Vagina (tissue), 2 donors: ENCODE measurements at regions not wholly inside any gene's neighbourhood (a gene's known extent, or its start where the extent isn't known, plus 50 kb on each side); places are given as distances from the start of the nearest gene placed in this dataset.

Experiments used
- DNase-seq, 2 donors: peaks; one replicate each; pipeline ENCODE4 v3.0.0-alpha.2; 2017; ENCODE audit errors: extremely low spot score in 2 of 2
- H3K27ac ChIP-seq: fragments of 200-600 bp; sonication (generic); one replicate; pipeline ENCODE4 v1.5.1; 2019
- H3K27me3 ChIP-seq: fragments of 200-600 bp; sonication (generic); one replicate; pipeline ENCODE4 v1.5.1; 2019
- H3K36me3 ChIP-seq, 2 donors: fragments of 200-600 bp; sonication (generic); one replicate each; pipeline ENCODE4 v1.5.1; 2017 to 2019
- H3K4me1 ChIP-seq: fragments of 200-600 bp; sonication (generic); one replicate; pipeline ENCODE4 v1.5.1; 2019
- H3K4me3 ChIP-seq, 2 donors: fragments of 200-600 bp; sonication (generic); 1 replicate in 1 of 2; 2 replicates in 1 of 2; pipeline ENCODE4 v1.5.1; 2016 to 2019
- H3K9me3 ChIP-seq: fragments of 200-600 bp; sonication (generic); one replicate; pipeline ENCODE4 v1.5.1; 2019
- CTCF ChIP-seq, 3 experiments: fragments of 450-650 bp in 2 of 3; fragments of 200-600 bp in 1 of 3; sonication (generic) in 1 of 3; IDR thresholded peaks; one replicate each; pipeline ENCODE4 v1.5.1; 2017 to 2019; ENCODE audit warnings: antibody characterized with exemption in 3 of 3, mild to moderate bottlenecking in 2 of 3, moderate library complexity in 2 of 3
- POLR2A ChIP-seq, 2 donors: fragments of 450-650 bp; IDR thresholded peaks; one replicate each; pipeline ENCODE4 v1.6.1; 2017; ENCODE audit warnings: antibody characterized with exemption in 2 of 2, mild to moderate bottlenecking in 2 of 2, moderate library complexity in 2 of 2
- POLR2AphosphoS5 ChIP-seq, 2 donors: sonication (generic); formaldehyde crosslinking; IDR thresholded peaks; one replicate each; pipeline ENCODE4 v1.9.0; 2017; ENCODE audit warnings: antibody characterized with exemption in 2 of 2, mild to moderate bottlenecking in 2 of 2, low read depth in 1 of 2; ENCODE audit not compliant: insufficient read depth in 1 of 2
- intact Hi-C: fragments of 100-400 bp; cut with DNase I; formaldehyde crosslinking; loops from one replicate; pipeline ENCODE4 v1.15.1; 2023

GRCh38 chr2:14684516-14684915, 52.0 kb downstream of the LRATD1 start:
- intact Hi-C loops: no loop called here
- H3K4me1 ChIP-seq: no peaks in the 10 kb centered on the region
- H3K4me3 ChIP-seq: no peak overlapping the region
- TF ChIP-seq CTCF (IDR thresholded peaks at IDR 0.05) (no peak), POLR2A (IDR thresholded peaks at IDR 0.05) (no peak), POLR2AphosphoS5 (IDR thresholded peaks at IDR 0.05; ENCODE audit: insufficient read depth in 1 of 2, low read depth in 1 of 2) (no peak)
- H3K9me3 ChIP-seq: no peaks in the 10 kb centered on the region
- H3K27me3 ChIP-seq: no peaks in the 10 kb centered on the region
- no peak overlapping the region for H3K27ac ChIP-seq
- H3K36me3 ChIP-seq: no peaks in the 10 kb centered on the region
- DNase-seq: no peak

- no peak overlapping the region for H3K27ac ChIP-seq
- no peaks in the 10 kb centered on the region for H3K36me3 ChIP-seq
- no peaks in the 10 kb centered on the region for H3K9me3 ChIP-seq
- no peak for DNase-seq
- intact Hi-C loops: no loop called here
- no peaks in the 10 kb centered on the region for H3K4me1 ChIP-seq
- H3K27me3 ChIP-seq: no peaks in the 10 kb centered on the region
- H3K4me3 ChIP-seq: no peak overlapping the region
- no peak for TF ChIP-seq POLR2AphosphoS5 (IDR thresholded peaks at IDR 0.05; ENCODE audit: insufficient read depth in 1 of 2, low read depth in 1 of 2)
- no peak for TF ChIP-seq POLR2A (IDR thresholded peaks at IDR 0.05)
- no peak for TF ChIP-seq CTCF (IDR thresholded peaks at IDR 0.05)
Observed at GRCh38 chr2:14690926-14691325, 58.4 kb downstream of the LRATD1 start.

GRCh38 chr2:14693874-14694273, 61.4 kb downstream of the LRATD1 start:
- Histone ChIP-seq H3K4me3 (no peak overlapping the region), H3K27ac (no peak overlapping the region), H3K9me3 (no peaks in the 10 kb centered on the region), H3K36me3 (no peaks in the 10 kb centered on the region), H3K27me3 (no peaks in the 10 kb centered on the region), H3K4me1 (no peaks in the 10 kb centered on the region)
- intact Hi-C loops: no loop called here
- TF ChIP-seq CTCF (IDR thresholded peaks at IDR 0.05): no peak
- TF ChIP-seq POLR2AphosphoS5 (IDR thresholded peaks at IDR 0.05; ENCODE audit: insufficient read depth in 1 of 2, low read depth in 1 of 2): no peak
- no peak for TF ChIP-seq POLR2A (IDR thresholded peaks at IDR 0.05)
- DNase-seq: no peak

GRCh38 chr2:14700753-14701152, 68.2 kb downstream of the LRATD1 start:
- H3K27me3 ChIP-seq: no peaks in the 10 kb centered on the region
- DNase-seq: no peak
- no peaks in the 10 kb centered on the region for H3K4me1 ChIP-seq
- intact Hi-C loops: no loop called here
- no peak overlapping the region for H3K27ac ChIP-seq
- H3K9me3 ChIP-seq: no peaks in the 10 kb centered on the region
- no peak overlapping the region for H3K4me3 ChIP-seq
- no peaks in the 10 kb centered on the region for H3K36me3 ChIP-seq
- TF ChIP-seq POLR2A (IDR thresholded peaks at IDR 0.05) (no peak), POLR2AphosphoS5 (IDR thresholded peaks at IDR 0.05; ENCODE audit: insufficient read depth in 1 of 2, low read depth in 1 of 2) (no peak), CTCF (IDR thresholded peaks at IDR 0.05) (no peak)

GRCh38 chr2:14702258-14702657, 69.7 kb downstream of the LRATD1 start:
- H3K4me1 ChIP-seq: no peaks in the 10 kb centered on the region
- intact Hi-C loops: no loop called here
- no peaks in the 10 kb centered on the region for H3K27me3 ChIP-seq
- no peaks in the 10 kb centered on the region for H3K36me3 ChIP-seq
- no peak overlapping the region for H3K27ac ChIP-seq
- no peak for DNase-seq
- H3K4me3 ChIP-seq: no peak overlapping the region
- H3K9me3 ChIP-seq: no peaks in the 10 kb centered on the region
- TF ChIP-seq POLR2AphosphoS5 (IDR thresholded peaks at IDR 0.05; ENCODE audit: insufficient read depth in 1 of 2, low read depth in 1 of 2) (no peak), CTCF (IDR thresholded peaks at IDR 0.05) (no peak), POLR2A (IDR thresholded peaks at IDR 0.05) (no peak)
